Stimulated activated CD8-positive, alpha-beta memory T cell treated with anti-CD3 and anti-CD28 coated beads, Interleukin-4, amount 100 ng/mL, for 4 hours (primary cell): ENCODE measurements at regions not wholly inside any gene's neighbourhood (a gene's known extent, or its start where the extent isn't known, plus 50 kb on each side); places are given as distances from the start of the nearest gene placed in this dataset.

Experiments
- DNase-seq, 2 donors: peaks; one replicate each; pipeline ENCODE4 v3.0.0-alpha.2; 2020; ENCODE audit warnings: low read depth in 2 of 2, low spot score in 1 of 2

DNA sequence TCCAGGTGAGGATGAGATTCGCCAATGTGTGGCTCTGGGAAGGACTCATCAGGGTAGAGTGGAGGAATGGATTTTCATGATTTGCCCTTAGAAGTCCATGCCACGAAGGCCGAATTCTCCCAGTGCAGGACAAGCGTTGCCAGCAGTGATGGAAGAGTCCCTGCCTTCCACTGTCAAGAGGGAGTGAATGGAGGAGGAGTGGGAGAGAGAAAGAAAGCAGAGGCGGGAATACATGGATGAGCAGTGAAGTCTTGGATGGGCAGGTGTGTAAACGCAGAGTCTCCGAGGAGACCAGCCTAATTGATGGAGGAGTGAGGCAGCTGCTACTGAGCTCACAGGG lies 419.2 kb downstream of the GLRX3 start:
- DNase-seq: no peak

- no peak for DNase-seq
Measured at GRCh38 chr10:130557181-130557845, 421.1 kb downstream of the GLRX3 start.

DNA sequence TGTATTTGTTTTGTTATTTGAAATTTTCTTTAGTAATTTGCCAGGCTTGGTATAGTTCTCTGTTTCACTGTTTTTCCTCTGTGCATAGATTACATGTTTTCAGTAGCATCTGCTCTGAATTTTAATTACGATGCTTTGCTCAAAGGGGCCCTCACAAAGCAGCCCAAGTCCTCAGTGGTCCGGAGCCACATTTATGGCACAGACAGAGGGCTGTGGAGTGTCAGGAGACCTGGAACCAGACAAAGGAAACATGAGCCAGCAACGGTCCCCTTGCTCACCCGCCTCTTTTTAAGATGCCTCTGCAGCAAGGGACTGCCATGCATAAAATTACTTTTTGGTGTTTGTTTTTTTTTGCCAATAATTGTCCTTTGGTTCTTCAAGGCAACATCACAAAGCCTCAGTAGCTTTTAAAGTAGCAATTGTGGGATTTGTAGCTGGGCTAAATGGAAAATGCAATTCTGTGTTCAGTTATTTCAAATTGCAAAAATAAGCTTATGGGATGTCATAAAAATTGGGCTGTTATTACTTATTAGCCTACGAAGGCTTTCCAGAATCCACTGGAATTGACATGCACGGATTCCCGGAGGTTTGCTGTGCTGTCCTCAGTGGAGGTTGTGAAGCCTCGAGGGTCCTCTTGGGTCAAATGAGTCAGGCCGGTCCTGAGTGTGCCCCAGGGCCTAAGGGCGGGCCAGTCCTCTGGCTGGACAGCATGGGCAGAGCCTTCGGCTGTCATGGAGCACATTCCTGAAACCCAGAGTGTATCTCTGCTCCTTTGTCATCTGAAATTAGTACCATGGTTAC lies 422.8 kb downstream of the GLRX3 start:
- no peak for DNase-seq

GRCh38 chr10:130559547-130559880 lies 423.3 kb downstream of the GLRX3 start:
- DNase-seq: no peak

DNA sequence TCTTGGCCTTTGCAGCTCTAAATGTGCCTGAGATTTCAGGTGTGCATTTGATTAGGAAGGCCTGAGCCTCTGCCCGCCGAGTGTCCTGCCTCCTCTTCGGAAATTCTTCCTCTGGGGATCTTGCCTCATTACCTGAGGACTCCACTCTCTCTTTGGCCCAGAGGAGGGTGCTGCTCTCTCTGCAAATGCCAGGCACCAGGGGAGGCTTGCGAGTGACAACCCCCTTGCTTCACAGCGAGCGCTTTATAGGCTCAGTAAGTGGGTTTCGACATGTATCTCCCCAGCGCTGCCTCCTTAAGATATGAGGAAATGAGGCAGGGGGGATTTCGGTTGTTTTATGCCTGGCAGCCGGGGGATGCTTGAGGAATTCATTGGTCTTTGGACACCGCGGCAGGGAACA lies 423.9 kb downstream of the GLRX3 start:
- no peak for DNase-seq

DNA sequence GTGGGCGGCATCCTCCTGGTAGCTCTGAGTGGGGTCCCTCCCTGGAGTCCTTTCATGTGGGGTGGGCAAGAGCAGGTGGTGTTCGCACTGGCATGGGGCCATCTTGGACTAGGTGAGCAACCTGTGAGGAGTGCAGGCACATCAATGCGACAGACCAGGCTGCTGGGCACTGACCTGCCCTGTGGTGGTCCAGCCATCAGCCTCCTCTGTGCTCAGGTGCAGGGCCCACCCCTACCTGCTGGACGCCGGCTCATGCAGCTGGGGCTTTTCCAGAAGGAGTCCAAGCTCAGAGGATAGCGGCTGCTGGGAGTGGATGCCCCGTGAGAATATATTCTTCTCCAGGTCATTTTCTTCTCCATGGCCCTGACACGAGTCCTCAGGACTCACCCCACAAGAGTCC lies 424.4 kb downstream of the GLRX3 start:
- DNase-seq: no peak

GRCh38 chr10:130561681-130562080 lies 425.5 kb downstream of the GLRX3 start:
- DNase-seq: no peak

DNA sequence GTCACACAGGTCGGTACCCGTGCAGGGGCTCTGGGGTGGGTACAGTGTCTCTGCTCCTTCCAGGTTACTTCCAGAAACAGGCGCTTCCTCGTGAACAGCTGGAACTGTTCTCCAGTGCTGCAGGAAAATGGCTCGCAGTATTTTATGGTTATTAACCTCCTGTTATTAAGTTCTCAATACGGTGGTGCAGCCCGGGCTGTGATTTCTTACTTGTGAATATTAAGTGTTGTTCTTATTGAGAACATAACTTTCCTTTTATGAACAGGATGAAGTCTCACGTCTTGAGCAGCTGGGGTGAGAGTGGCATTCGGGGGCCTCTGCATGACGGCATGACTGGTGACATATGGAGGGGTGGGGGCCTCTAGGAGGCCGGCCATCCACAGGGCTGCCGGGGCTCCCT lies 430.8 kb downstream of the GLRX3 start:
- DNase-seq: no peak

DNA sequence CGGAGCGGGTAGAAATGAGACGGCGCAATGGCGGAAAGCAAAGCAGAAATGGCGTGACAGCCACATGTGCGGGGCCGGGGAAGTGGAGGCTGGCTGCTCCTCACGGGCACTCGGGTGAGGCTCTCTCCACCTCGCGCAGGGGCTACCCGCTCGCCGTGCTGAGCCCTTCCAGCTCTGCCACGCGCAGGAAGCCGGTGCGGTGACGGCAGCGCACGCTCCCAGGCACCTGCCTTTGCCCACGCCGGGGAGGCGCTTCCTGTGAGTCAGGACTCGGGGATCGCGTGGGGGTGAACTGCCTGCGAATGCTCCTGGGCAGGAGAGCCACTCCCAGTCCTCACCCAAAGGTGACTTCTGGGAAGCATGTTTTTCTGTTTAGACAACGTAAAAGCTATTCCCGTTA lies 431.2 kb downstream of the GLRX3 start:
- no peak for DNase-seq

DNA sequence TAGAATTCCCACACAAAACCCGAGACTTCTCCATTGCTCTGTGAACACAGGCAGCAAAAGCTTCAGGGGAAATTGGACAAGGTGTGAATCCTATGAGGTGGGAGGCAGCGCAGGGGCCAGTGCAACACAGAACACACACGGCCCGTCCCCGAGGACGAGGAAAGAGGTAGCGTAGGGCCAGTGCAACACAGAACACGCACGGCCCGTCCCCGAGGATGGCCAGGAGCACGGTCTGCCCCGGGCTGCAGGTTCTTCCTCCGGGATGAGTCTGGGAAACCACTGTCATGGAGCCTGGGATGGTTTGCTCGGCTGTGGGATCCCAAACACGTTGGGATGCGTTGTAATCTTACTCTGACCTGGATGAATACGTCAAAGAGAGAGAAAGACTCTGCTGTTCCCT lies 432.1 kb downstream of the GLRX3 start:
- no peak for DNase-seq

GRCh38 chr10:130570074-130570473 lies 433.9 kb downstream of the GLRX3 start:
- DNase-seq: no peak

DNA sequence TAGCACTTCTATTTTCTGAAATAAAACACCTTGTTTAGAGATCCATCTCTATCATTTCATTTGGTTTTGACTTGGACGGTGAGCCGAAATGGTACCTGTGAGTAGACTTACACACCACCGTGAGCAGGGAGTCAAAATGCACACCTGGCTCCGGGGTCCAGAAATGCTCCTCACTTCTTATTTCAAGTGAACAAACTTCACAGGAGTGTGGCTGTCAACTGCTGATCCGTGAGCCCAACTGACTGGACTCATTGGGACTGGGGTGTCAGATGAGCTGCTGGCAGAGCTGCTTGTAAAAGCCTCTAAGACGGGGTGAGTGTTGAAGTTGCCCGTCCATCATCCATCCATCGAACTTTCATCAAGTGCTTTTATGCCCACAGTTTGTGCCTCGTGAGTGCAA lies 435.5 kb downstream of the GLRX3 start:
- no peak for DNase-seq

- DNase-seq: no peak
Measured at GRCh38 chr10:130573446-130573845, 437.3 kb downstream of the GLRX3 start.

DNA sequence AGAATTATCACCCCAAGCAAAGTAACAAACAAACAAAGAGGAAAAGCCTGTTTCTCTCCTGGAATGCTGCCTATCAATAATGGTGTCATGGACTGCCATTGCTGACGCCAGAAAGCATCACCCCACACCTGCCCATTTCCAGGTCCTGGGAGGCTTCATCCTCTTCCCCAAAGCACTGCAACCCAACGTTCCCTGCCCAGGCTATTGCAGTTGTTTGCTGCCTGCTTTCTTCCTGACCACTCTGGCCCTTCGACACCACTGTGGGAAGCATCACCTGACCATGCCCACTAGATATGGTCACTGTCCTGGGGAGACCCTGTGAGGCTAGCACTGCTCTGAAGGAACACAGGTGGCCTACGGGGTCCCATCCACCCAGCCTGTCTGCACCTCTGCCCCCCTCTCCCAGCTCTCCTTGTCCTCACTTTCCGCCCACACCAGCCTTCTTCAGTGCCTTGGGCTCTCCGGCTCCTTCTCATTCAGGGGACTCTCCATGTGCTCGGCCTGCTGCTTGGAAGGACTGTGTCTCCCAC lies 439.6 kb downstream of the GLRX3 start:
- DNase-seq: no peak

DNA sequence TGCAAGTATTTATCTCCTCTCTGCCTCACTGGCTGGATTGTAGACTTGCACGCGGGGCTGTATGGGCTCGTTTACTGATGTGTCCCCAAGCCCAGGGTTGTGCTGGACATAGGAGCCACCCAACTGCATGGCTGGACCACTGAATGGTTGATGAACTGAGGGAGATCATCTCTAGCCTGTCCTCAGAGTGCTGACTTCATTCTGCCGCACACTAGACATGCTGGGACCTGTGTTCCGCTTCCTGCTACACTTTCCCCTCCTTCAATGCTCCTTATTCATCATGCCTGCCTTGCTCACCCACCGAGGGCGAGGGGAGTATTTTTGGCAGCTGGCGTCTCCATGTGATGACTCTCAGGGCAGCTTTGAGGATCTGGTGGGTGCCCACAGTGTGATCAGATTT lies 440.2 kb downstream of the GLRX3 start:
- DNase-seq: no peak

GRCh38 chr10:130577039-130577438 lies 440.8 kb downstream of the GLRX3 start:
- DNase-seq: no peak

GRCh38 chr10:130578532-130579289 lies 442.5 kb downstream of the GLRX3 start:
- no peak for DNase-seq

GRCh38 chr10:130579913-130580312 lies 443.7 kb downstream of the GLRX3 start:
- DNase-seq: no peak

GRCh38 chr10:130580975-130581374 lies 444.8 kb downstream of the GLRX3 start:
- DNase-seq: no peak

GRCh38 chr10:130587718-130588117 lies 451.5 kb downstream of the GLRX3 start:
- DNase-seq: no peak

DNA sequence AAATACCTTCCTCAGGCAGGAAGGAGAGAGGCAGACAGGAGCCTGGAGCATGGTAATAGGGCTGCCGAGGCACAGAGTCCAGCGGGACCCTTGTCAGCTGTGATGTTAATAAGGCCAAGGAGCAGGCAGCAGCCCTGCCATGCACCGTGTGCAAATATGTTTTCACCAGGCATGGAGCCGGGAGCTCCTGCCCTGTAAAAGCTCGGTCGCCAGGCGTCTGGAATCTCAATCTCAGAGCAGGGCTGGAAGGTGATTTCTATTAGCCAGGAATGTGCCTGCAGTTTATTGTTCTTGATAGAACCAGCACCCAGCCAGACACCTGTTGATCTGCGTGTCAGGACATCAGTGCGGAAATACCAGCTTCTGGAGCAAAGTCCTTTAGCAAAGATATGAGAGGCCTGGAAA lies 469.8 kb downstream of the GLRX3 start:
- no peak for DNase-seq

- no peak for DNase-seq
Measured at GRCh38 chr10:130607366-130607765, 471.2 kb downstream of the GLRX3 start.
